GM12878 (cell line): ENCODE measurements at regions not wholly inside any gene's neighbourhood (a gene's known extent, or its start where the extent isn't known, plus 50 kb on each side); places are given as distances from the start of the nearest gene placed in this dataset.

Source experiments
- ASH2L ChIP-seq: fragments of 300-600, 200-600 bp; sonication (generic); IDR thresholded peaks from 2 replicates; pipeline ENCODE4 v1.6.1; 2017; ENCODE audit warnings: low read depth, mild to moderate bottlenecking, borderline replicate concordance
- CBX3 ChIP-seq: fragments of 200-600 bp; sonication (generic); IDR thresholded peaks from 2 replicates; pipeline ENCODE4 v1.6.1; 2016; ENCODE audit warnings: low read depth, borderline replicate concordance
- CHD4 ChIP-seq: fragments of 200-600 bp; sonication (generic); IDR thresholded peaks from 2 replicates; pipeline ENCODE4 v1.6.1; 2016; ENCODE audit warnings: mild to moderate bottlenecking
- GABPA ChIP-seq: IDR thresholded peaks from 2 replicates; pipeline ENCODE4 v1.6.1; 2014; ENCODE audit warnings: antibody characterized with exemption, low read depth, mild to moderate bottlenecking, inconsistent platforms
- NFXL1 ChIP-seq: fragments of 450-650 bp; IDR thresholded peaks from 2 replicates; pipeline ENCODE4 v1.6.1; 2017; ENCODE audit warnings: antibody characterized with exemption, mild to moderate bottlenecking, borderline replicate concordance
- POLR2A ChIP-seq: IDR thresholded peaks from 2 replicates; pipeline ENCODE4 v1.6.1; 2011; ENCODE audit warnings: low read depth, mild to moderate bottlenecking, low read length
- POLR2AphosphoS5 ChIP-seq: IDR thresholded peaks from 2 replicates; pipeline ENCODE4 v1.6.1; 2011; ENCODE audit warnings: mild to moderate bottlenecking, low read length, inconsistent platforms
- SMARCA5 ChIP-seq: fragments of 450-650 bp; IDR thresholded peaks from 2 replicates; pipeline ENCODE4 v1.6.1; 2017; ENCODE audit warnings: mild to moderate bottlenecking
- SPI1 ChIP-seq: IDR thresholded peaks from 2 replicates; pipeline ENCODE4 v1.6.1; 2011; ENCODE audit warnings: low read depth, mild to moderate bottlenecking, low read length, moderate library complexity, borderline replicate concordance; ENCODE audit not compliant: insufficient read depth
- SREBF1 ChIP-seq: IDR thresholded peaks from 2 replicates; pipeline ENCODE4 v1.6.1; 2012; ENCODE audit warnings: mild to moderate bottlenecking, low read length
- TCF3 ChIP-seq: IDR thresholded peaks from 2 replicates; pipeline ENCODE4 v1.6.1; 2012; ENCODE audit warnings: low read depth, mild to moderate bottlenecking, low read length, borderline replicate concordance; ENCODE audit not compliant: insufficient read depth
- TF ChIP-seq, protein P1 (sequence below), 3 experiments: IDR thresholded peaks in 2 of 3; conservative IDR thresholded peaks in 1 of 3; 2 replicates each; pipeline ENCODE4 v1.5.1; 2011; ENCODE audit warnings: low read depth in 3 of 3, low read length in 3 of 3, mild to moderate bottlenecking in 3 of 3, control low read depth in 2 of 3, moderate library complexity in 2 of 3, inconsistent platforms in 1 of 3, mixed read lengths in 1 of 3; ENCODE audit not compliant: control insufficient read depth in 2 of 3, insufficient read depth in 1 of 3; ENCODE audit errors: extremely low read depth in 1 of 3
- TF ChIP-seq, protein P2 (sequence below): fragments of 450-650 bp; formaldehyde crosslinking; IDR thresholded peaks from 2 replicates; pipeline ENCODE4 v1.4.0; 2020; ENCODE audit warnings: mild to moderate bottlenecking, moderate library complexity
- TF ChIP-seq, protein P3 (sequence below): fragments of 450-650 bp; IDR thresholded peaks from 2 replicates; pipeline ENCODE4 v1.6.1; 2016; ENCODE audit warnings: mild to moderate bottlenecking

DNA sequence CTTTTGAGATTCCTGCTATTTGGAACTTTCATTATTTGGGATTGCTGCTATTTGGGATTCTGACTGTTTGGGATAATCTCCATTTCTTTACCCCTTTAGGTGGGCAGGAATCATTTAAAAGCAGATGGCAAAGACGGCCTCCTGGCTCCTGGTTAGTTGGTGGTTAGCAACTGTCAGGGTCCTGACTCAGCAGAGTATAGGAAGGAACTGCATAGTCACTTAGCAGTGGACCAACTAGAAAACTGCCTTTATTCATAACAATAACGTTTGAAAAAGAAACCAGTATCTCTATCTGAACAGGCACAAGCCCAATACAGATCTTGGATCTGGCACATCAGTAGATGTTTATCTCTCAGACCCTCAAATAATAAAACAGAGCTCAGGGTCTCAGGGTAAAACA lies 469.7 kb upstream of the FGF16 start:
- TF ChIP-seq, protein P1, sequence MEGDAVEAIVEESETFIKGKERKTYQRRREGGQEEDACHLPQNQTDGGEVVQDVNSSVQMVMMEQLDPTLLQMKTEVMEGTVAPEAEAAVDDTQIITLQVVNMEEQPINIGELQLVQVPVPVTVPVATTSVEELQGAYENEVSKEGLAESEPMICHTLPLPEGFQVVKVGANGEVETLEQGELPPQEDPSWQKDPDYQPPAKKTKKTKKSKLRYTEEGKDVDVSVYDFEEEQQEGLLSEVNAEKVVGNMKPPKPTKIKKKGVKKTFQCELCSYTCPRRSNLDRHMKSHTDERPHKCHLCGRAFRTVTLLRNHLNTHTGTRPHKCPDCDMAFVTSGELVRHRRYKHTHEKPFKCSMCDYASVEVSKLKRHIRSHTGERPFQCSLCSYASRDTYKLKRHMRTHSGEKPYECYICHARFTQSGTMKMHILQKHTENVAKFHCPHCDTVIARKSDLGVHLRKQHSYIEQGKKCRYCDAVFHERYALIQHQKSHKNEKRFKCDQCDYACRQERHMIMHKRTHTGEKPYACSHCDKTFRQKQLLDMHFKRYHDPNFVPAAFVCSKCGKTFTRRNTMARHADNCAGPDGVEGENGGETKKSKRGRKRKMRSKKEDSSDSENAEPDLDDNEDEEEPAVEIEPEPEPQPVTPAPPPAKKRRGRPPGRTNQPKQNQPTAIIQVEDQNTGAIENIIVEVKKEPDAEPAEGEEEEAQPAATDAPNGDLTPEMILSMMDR (IDR thresholded peaks at IDR 0.05 in 2 of 3, conservative IDR thresholded peaks at IDR 0.05 in 1 of 3; ENCODE audit: control insufficient read depth in 2 of 3, extremely low read depth in 1 of 3, insufficient read depth in 1 of 3, low read depth in 3 of 3, low read length in 3 of 3), result no peak
- TF ChIP-seq, protein P2, sequence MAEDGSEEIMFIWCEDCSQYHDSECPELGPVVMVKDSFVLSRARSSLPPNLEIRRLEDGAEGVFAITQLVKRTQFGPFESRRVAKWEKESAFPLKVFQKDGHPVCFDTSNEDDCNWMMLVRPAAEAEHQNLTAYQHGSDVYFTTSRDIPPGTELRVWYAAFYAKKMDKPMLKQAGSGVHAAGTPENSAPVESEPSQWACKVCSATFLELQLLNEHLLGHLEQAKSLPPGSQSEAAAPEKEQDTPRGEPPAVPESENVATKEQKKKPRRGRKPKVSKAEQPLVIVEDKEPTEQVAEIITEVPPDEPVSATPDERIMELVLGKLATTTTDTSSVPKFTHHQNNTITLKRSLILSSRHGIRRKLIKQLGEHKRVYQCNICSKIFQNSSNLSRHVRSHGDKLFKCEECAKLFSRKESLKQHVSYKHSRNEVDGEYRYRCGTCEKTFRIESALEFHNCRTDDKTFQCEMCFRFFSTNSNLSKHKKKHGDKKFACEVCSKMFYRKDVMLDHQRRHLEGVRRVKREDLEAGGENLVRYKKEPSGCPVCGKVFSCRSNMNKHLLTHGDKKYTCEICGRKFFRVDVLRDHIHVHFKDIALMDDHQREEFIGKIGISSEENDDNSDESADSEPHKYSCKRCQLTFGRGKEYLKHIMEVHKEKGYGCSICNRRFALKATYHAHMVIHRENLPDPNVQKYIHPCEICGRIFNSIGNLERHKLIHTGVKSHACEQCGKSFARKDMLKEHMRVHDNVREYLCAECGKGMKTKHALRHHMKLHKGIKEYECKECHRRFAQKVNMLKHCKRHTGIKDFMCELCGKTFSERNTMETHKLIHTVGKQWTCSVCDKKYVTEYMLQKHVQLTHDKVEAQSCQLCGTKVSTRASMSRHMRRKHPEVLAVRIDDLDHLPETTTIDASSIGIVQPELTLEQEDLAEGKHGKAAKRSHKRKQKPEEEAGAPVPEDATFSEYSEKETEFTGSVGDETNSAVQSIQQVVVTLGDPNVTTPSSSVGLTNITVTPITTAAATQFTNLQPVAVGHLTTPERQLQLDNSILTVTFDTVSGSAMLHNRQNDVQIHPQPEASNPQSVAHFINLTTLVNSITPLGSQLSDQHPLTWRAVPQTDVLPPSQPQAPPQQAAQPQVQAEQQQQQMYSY (CRISPR knock-in tag), result no peak
- TF ChIP-seq SMARCA5, result no peak
- no peak for TF ChIP-seq CBX3
- no peak for TF ChIP-seq CHD4
- TF ChIP-seq POLR2A, result no peak
- no peak for TF ChIP-seq NFXL1
- no peak for TF ChIP-seq GABPA
- no peak for TF ChIP-seq ASH2L
- no peak for TF ChIP-seq POLR2AphosphoS5
- no peak for TF ChIP-seq SPI1
- TF ChIP-seq TCF3, result no peak
- TF ChIP-seq, protein P3, sequence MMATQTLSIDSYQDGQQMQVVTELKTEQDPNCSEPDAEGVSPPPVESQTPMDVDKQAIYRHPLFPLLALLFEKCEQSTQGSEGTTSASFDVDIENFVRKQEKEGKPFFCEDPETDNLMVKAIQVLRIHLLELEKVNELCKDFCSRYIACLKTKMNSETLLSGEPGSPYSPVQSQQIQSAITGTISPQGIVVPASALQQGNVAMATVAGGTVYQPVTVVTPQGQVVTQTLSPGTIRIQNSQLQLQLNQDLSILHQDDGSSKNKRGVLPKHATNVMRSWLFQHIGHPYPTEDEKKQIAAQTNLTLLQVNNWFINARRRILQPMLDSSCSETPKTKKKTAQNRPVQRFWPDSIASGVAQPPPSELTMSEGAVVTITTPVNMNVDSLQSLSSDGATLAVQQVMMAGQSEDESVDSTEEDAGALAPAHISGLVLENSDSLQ, result no peak
- TF ChIP-seq SREBF1, result no peak
